ENCODE measurements at regions not wholly inside any gene's neighbourhood (a gene's known extent, or its start where the extent isn't known, plus 50 kb on each side); places are given as distances from the start of the nearest gene placed in this dataset.

GRCh38 chr1:193537266-193538002, 351.0 kb upstream of the B3GALT2 start (continued):
- TF ChIP-seq AFF1 (IDR thresholded peaks at IDR 0.05; ENCODE audit: low read depth in 1 of 2, partially characterized antibody in 2 of 2): no peak
- TF ChIP-seq TEAD1 (CRISPR knock-in tag; IDR thresholded peaks at IDR 0.05): no peak
- no peak for TF ChIP-seq SREBF1 (IDR thresholded peaks at IDR 0.05; ENCODE audit: borderline replicate concordance, low read depth, low read length)
- no peak for TF ChIP-seq KAT2B (IDR thresholded peaks at IDR 0.05; ENCODE audit: low read depth, low read length)

- H3K79me2 ChIP-seq (ENCODE audit: control insufficient read depth, insufficient read depth, low read length): no peaks in the 10 kb centered on the region
- intact Hi-C loops (cut with micrococcal nuclease): no loop called here
- no peak overlapping the region for H3K4me2 ChIP-seq (ENCODE audit: insufficient read depth, low read length)
- 0% methylated on average over 6 of the region's 6 CpGs for WGBS (ENCODE audit: insufficient coverage, low coverage, missing lambda C conversion rate)
- ChIA-PET POLR2A (no interaction called here), CTCF (ENCODE audit: low intra/inter-chr PET ratio) (no interaction called here)
- DNase-seq (ENCODE audit: extremely low read depth in 1 of 4, low spot score in 3 of 4) (no peak), ATAC-seq (no peak), FAIRE-seq (no peak)
- H3K4me3 ChIP-seq: no peak overlapping the region
- no TSS peak for BruUV-seq (replicated peaks)
- no peaks in the 10 kb centered on the region for H4K20me1 ChIP-seq (replicated peaks; ENCODE audit: control insufficient read depth, insufficient read depth, low read length)
- H3K9ac ChIP-seq (ENCODE audit: insufficient read depth in 1 of 2, low read depth in 2 of 2, low read length in 2 of 2): no peak overlapping the region
- H3K4me1 ChIP-seq (replicated peaks in 1 of 2; ENCODE audit: control insufficient read depth in 2 of 2, insufficient read depth in 2 of 2, low read length in 2 of 2): no peaks in the 10 kb centered on the region
- no peaks in the 10 kb centered on the region for H3K36me3 ChIP-seq (ENCODE audit: control insufficient read depth, insufficient read depth, low read length)
- H3K9me3 ChIP-seq (replicated peaks; ENCODE audit: control insufficient read depth, insufficient read depth, low read depth, low read length): no peaks in the 10 kb centered on the region; the same call in 1 of the 2 replicates
- TF ChIP-seq LCOR (CRISPR knock-in tag; IDR thresholded peaks at IDR 0.05) (no peak), SIN3B (IDR thresholded peaks at IDR 0.05; ENCODE audit: low read depth) (no peak), ZNF449 (CRISPR knock-in tag; IDR thresholded peaks at IDR 0.05) (no peak)
- H2AFZ ChIP-seq (ENCODE audit: low read depth, low read length): no peak overlapping the region
- no peaks in the 10 kb centered on the region for H3K9me1 ChIP-seq (ENCODE audit: control insufficient read depth, insufficient read depth, low read length)
- no peak overlapping the region for H3K27ac ChIP-seq (ENCODE audit: extremely low read depth, low read depth, low read length)
- H3K27me3 ChIP-seq (ENCODE audit: control insufficient read depth in 2 of 2, insufficient read depth in 2 of 2, low read length in 2 of 2): no peaks in the 10 kb centered on the region
- in situ Hi-C loops (cut with MboI): no loop called here
Measured at GRCh38 chr1:193533853-193534252, 347.4 kb upstream of the B3GALT2 start.

Measured in K562 (cell line).